H1 (cell line): ENCODE measurements at regions not wholly inside any gene's neighbourhood (a gene's known extent, or its start where the extent isn't known, plus 50 kb on each side); places are given as distances from the start of the nearest gene placed in this dataset.

Experiments used
- CTCF ChIA-PET: fragments of 300-600 bp; sonication (Branson Sonifier 250); formaldehyde crosslinking; loops from one replicate; lab custom pipeline; 2021; ENCODE audit not compliant: partially characterized antibody; lab: Charles Lee
- POLR2A ChIA-PET: fragments of 300-600 bp; sonication (Branson Sonifier 250); formaldehyde crosslinking; loops from one replicate; lab custom pipeline; 2021; ENCODE audit warnings: inconsistent platforms; ENCODE audit not compliant: partially characterized antibody; lab: Charles Lee
- DNase-seq, 2 experiments: peaks; one replicate each; pipeline versions ENCODE4 v3.0.0 to v3.0.0-alpha.2; 2010 to 2022; ENCODE audit warnings: low spot score in 2 of 2, low read depth in 1 of 2, mixed read lengths in 1 of 2
- FAIRE-seq: peaks from 2 replicates; lab custom pipeline; 2011; peaks lifted over from hg19 to GRCh38; lab: Jason Lieb, UNC
- H2AFZ ChIP-seq: 2 replicates; pipeline ENCODE4 v1.8.1; 2012; ENCODE audit warnings: low read length, inconsistent platforms
- H2AK5ac ChIP-seq: 2 replicates; pipeline ENCODE4 v1.6.1; 2013; ENCODE audit warnings: low read depth, low read length
- H2BK120ac ChIP-seq: replicated peaks from 2 replicates; pipeline ENCODE3; 2013; ENCODE audit warnings: low read depth, low read length, inconsistent platforms
- H2BK12ac ChIP-seq: 2 replicates; pipeline ENCODE4 v1.6.1; 2013; ENCODE audit warnings: low read depth, low read length
- H2BK15ac ChIP-seq: 2 replicates; pipeline ENCODE4 v1.6.1; 2013; ENCODE audit warnings: low read length
- H2BK20ac ChIP-seq: 2 replicates; pipeline ENCODE4 v1.6.1; 2013; ENCODE audit warnings: low read length
- H2BK5ac ChIP-seq: 2 replicates; pipeline ENCODE4 v1.6.1; 2013; ENCODE audit warnings: low read depth, low read length
- H3K14ac ChIP-seq: 2 replicates; pipeline ENCODE4 v1.6.1; 2013; ENCODE audit warnings: inconsistent platforms; ENCODE audit not compliant: insufficient read length
- H3K18ac ChIP-seq: 2 replicates; pipeline ENCODE4 v1.6.1; 2013; ENCODE audit warnings: low read length; ENCODE audit errors: extremely low read depth
- H3K23ac ChIP-seq: 2 replicates; pipeline ENCODE4 v1.6.1; 2013; ENCODE audit warnings: inconsistent platforms; ENCODE audit not compliant: insufficient read length
- H3K23me2 ChIP-seq: 2 replicates; pipeline ENCODE4 v1.6.1; 2013; ENCODE audit warnings: low read depth, low read length
- H3K27ac ChIP-seq: 2 replicates; pipeline ENCODE4 v1.6.1; 2011; ENCODE audit warnings: low read depth, low read length, inconsistent platforms
- H3K27me3 ChIP-seq, 4 experiments: replicated peaks in 1 of 4; 1 replicate in 1 of 4; 2 replicates in 3 of 4; pipeline versions ENCODE4 v1.6.1 to v1.8.1; 2011 to 2013; ENCODE audit warnings: low read length in 3 of 4, mild to moderate bottlenecking in 3 of 4, inconsistent platforms in 2 of 4, mixed read lengths in 2 of 4, moderate library complexity in 1 of 4; ENCODE audit not compliant: control insufficient read depth in 3 of 4, insufficient read depth in 3 of 4; ENCODE audit errors: extremely low read depth in 1 of 4
- H3K36me3 ChIP-seq, 4 experiments: 2 replicates each; pipeline versions ENCODE4 v1.6.1 to v1.8.1; 2011 to 2013; ENCODE audit warnings: mild to moderate bottlenecking in 4 of 4, low read length in 3 of 4, moderate library complexity in 2 of 4, control low read depth in 1 of 4, inconsistent platforms in 1 of 4; ENCODE audit not compliant: insufficient read depth in 4 of 4, control insufficient read depth in 2 of 4
- H3K4ac ChIP-seq: replicated peaks from 2 replicates; pipeline ENCODE3; 2013; ENCODE audit warnings: low read length, low read depth, mixed read lengths, inconsistent platforms; ENCODE audit not compliant: insufficient read length
- H3K4me1 ChIP-seq, 4 experiments: replicated peaks in 1 of 4; 1 replicate in 1 of 4; 2 replicates in 3 of 4; pipeline versions ENCODE4 v1.6.1 to v1.8.1; 2011 to 2013; ENCODE audit warnings: low read length in 3 of 4, inconsistent platforms in 2 of 4, mixed read lengths in 1 of 4; ENCODE audit not compliant: insufficient read depth in 4 of 4, control insufficient read depth in 3 of 4
- H3K4me2 ChIP-seq, 2 experiments: 2 replicates each; pipeline versions ENCODE4 v1.6.1 to v1.8.1; 2011 to 2013; ENCODE audit warnings: low read depth in 2 of 2, low read length in 2 of 2, control low read depth in 1 of 2, inconsistent platforms in 1 of 2, mild to moderate bottlenecking in 1 of 2; ENCODE audit not compliant: insufficient read depth in 1 of 2
- H3K4me3 ChIP-seq, 4 experiments: fragments of 200-600, 300-600 bp in 1 of 4; sonication (generic), shearing (Covaris generic), sonication (Bioruptor Twin) in 1 of 4; 2 replicates each; pipeline versions ENCODE4 v1.5.1 to v1.8.1; 2011 to 2016; ENCODE audit warnings: low read length in 4 of 4, low read depth in 3 of 4, control low read depth in 2 of 4, inconsistent platforms in 2 of 4, mild to moderate bottlenecking in 2 of 4, mixed read lengths in 1 of 4, moderate library complexity in 1 of 4; ENCODE audit not compliant: insufficient read depth in 2 of 4; ENCODE audit errors: extremely low read depth in 1 of 4
- H3K56ac ChIP-seq: replicated peaks from 2 replicates; pipeline ENCODE3; 2013; ENCODE audit warnings: low read depth, mild to moderate bottlenecking, mixed read lengths, low read length, inconsistent platforms; ENCODE audit not compliant: insufficient read length
- H3K79me1 ChIP-seq: 2 replicates; pipeline ENCODE4 v1.6.1; 2013; ENCODE audit warnings: low read depth, low read length, control low read depth
- H3K79me2 ChIP-seq, 2 experiments: 2 replicates each; pipeline versions ENCODE4 v1.6.1 to v1.8.1; 2012 to 2013; ENCODE audit warnings: low read length in 2 of 2, mild to moderate bottlenecking in 2 of 2, inconsistent platforms in 1 of 2; ENCODE audit not compliant: insufficient read depth in 2 of 2, control insufficient read depth in 1 of 2
- H3K9ac ChIP-seq, 4 experiments: replicated peaks in 1 of 4; 1 replicate in 1 of 4; 2 replicates in 3 of 4; pipeline versions ENCODE4 v1.6.1 to v1.8.1; 2011 to 2013; ENCODE audit warnings: low read depth in 3 of 4, low read length in 3 of 4, control low read depth in 2 of 4, mild to moderate bottlenecking in 2 of 4, moderate library complexity in 2 of 4, inconsistent platforms in 1 of 4; ENCODE audit errors: extremely low read depth in 1 of 4
- H3K9me3 ChIP-seq, 2 experiments: 2 replicates each; pipeline versions ENCODE4 v1.6.1 to v1.8.1; 2012 to 2013; ENCODE audit warnings: mild to moderate bottlenecking in 2 of 2, moderate library complexity in 2 of 2, control low read depth in 1 of 2, inconsistent platforms in 1 of 2, low read depth in 1 of 2, low read length in 1 of 2, mixed read lengths in 1 of 2; ENCODE audit not compliant: insufficient read depth in 2 of 2
- H4K20me1 ChIP-seq, 2 experiments: replicated peaks in 1 of 2; 2 replicates each; pipeline versions ENCODE3 to v1.8.1; 2011 to 2013; ENCODE audit warnings: inconsistent platforms in 2 of 2, low read length in 2 of 2, mild to moderate bottlenecking in 1 of 2; ENCODE audit not compliant: insufficient read depth in 2 of 2, control insufficient read depth in 1 of 2
- H4K5ac ChIP-seq: 2 replicates; pipeline ENCODE4 v1.6.1; 2013; ENCODE audit warnings: low read length, low read depth, mixed read lengths, inconsistent platforms; ENCODE audit not compliant: insufficient read length
- H4K8ac ChIP-seq: 2 replicates; pipeline ENCODE4 v1.8.0; 2013; ENCODE audit warnings: mild to moderate bottlenecking, moderate library complexity, low read length, inconsistent platforms; ENCODE audit not compliant: insufficient read depth; ENCODE audit errors: extremely low read depth
- H4K91ac ChIP-seq: replicated peaks from 2 replicates; pipeline ENCODE3; 2013; ENCODE audit warnings: low read length, mixed read lengths, inconsistent platforms; ENCODE audit not compliant: insufficient read length
- BRCA1 ChIP-seq: IDR thresholded peaks from 2 replicates; pipeline ENCODE4 v1.6.1; 2012; ENCODE audit warnings: low read depth, low read length, improper control_type of control experiment
- CBX5 ChIP-seq: fragments of 300-800, 300-1000 bp; sonication (generic); IDR thresholded peaks from 2 replicates; pipeline ENCODE4 v1.7.1; 2016; ENCODE audit warnings: antibody characterized with exemption, low read length, low read depth
- CEBPB ChIP-seq: IDR thresholded peaks from 2 replicates; pipeline ENCODE4 v1.6.1; 2012; ENCODE audit warnings: low read depth, low read length
- HDAC6 ChIP-seq: IDR thresholded peaks from one replicate; pipeline ENCODE4 v1.7.1; 2012; ENCODE audit warnings: low read depth, mild to moderate bottlenecking, inconsistent platforms, low read length, moderate library complexity
- NANOG ChIP-seq: IDR thresholded peaks from 2 replicates; pipeline ENCODE4 v1.6.1; 2011; ENCODE audit warnings: low read length, low read depth, mild to moderate bottlenecking, inconsistent platforms; ENCODE audit not compliant: insufficient read depth, poor library complexity, severe bottlenecking
- PHF8 ChIP-seq: fragments of 200-600 bp; sonication (generic); conservative IDR thresholded peaks from 2 replicates; pipeline ENCODE4 v1.7.1; 2012; ENCODE audit warnings: low read depth, mild to moderate bottlenecking, inconsistent platforms, low read length, moderate library complexity
- RAD21 ChIP-seq, 2 experiments: IDR thresholded peaks in 1 of 2; conservative IDR thresholded peaks in 1 of 2; 2 replicates each; pipeline ENCODE4 v1.6.1; 2011; ENCODE audit warnings: low read depth in 2 of 2, low read length in 2 of 2, improper control_type of control experiment in 1 of 2, inconsistent platforms in 1 of 2, mild to moderate bottlenecking in 1 of 2, moderate library complexity in 1 of 2
- SRF ChIP-seq: IDR thresholded peaks from 2 replicates; pipeline ENCODE4 v1.6.1; 2011; ENCODE audit warnings: mild to moderate bottlenecking, low read depth, low read length, moderate library complexity
- WGBS, 2 experiments: shearing (Covaris generic) in 1 of 2; methylation state at CpG; one replicate each; pipeline versions ENCODE4 v1.1.6 to v1.1.7; 2013 to 2015; ENCODE audit warnings: low lambda C conversion rate in 2 of 2, mixed read lengths in 2 of 2, inconsistent platforms in 1 of 2, low coverage in 1 of 2, missing lambda C conversion rate in 1 of 2; ENCODE audit not compliant: insufficient replicate concordance in 2 of 2, insufficient coverage in 1 of 2, insufficient read length in 1 of 2; ENCODE audit errors: extremely low coverage in 1 of 2, missing lambda C conversion rate in 1 of 2; 5-methylcytosine and 5-hydroxymethylcytosine counted together
- TF ChIP-seq, protein P1 (sequence below), 3 experiments: IDR thresholded peaks; 1 replicate in 2 of 3; 2 replicates in 1 of 3; pipeline versions ENCODE4 v1.5.1 to v1.6.1; 2011; ENCODE audit warnings: low read length in 3 of 3, mild to moderate bottlenecking in 3 of 3, inconsistent platforms in 2 of 3, low read depth in 1 of 3, moderate library complexity in 1 of 3; ENCODE audit not compliant: insufficient read depth in 1 of 3; ENCODE audit errors: control extremely low read depth in 1 of 3

DNA sequence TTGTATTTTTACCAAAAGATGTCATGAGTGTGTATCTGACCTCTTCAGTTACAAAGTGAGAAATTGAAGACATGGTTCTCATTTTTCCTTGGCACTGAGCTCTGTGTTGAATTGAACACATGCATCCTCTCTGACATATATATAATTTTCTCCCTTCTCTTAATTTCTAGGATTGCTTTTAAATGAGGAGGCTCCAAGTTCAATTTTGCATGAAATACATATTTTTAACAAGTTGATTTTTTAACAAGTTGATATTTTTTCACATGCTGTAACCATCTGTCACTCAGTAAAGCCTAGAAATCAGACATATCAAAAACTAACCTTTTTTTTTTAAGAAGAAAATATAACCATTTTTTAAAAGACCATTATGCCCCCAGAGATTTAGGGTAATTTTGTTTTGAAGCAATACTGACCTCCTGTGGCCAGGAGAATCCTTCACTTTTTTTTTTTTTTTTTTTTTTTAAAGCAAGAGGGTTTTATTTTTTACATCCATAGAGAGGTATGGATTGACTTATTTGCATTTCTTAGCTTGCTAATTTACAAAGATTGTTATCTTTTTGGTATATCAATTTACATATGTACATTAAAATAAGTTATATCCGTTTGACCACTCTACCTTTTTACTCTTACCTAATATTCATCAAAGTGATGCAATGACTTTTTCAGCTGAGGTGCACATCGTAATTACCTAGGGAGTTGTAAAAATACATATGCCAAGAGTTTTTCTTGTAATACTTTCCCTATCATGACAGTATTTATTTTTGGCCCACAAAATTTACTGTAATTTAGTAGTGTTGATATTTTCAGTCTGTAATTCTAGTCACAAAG lies 161.8 kb downstream of the SOCS6 start:
- Histone ChIP-seq H3K4me1 (peaks cover 0 to 9% (median 0%) of the 10 kb centered on the region in 4 experiments; a peak in 2 of 7 replicates), H3K56ac (no peak overlapping the region), H3K4me2 (no peak overlapping the region), H3K9ac (no peak overlapping the region), H3K4me3 (no peak overlapping the region), H3K4ac (no peak overlapping the region), H2BK20ac (no peak overlapping the region), H3K23ac (no peak overlapping the region), H2BK12ac (no peak overlapping the region), H4K20me1 (no peaks in the 10 kb centered on the region), H3K79me1 (no peaks in the 10 kb centered on the region), H3K9me3 (no peaks in the 10 kb centered on the region), H3K18ac (no peak overlapping the region), H3K14ac (no peak overlapping the region), H3K23me2 (no peaks in the 10 kb centered on the region), H4K5ac (no peak overlapping the region), H3K27ac (no peak overlapping the region), H4K91ac (no peak overlapping the region), H3K36me3 (no peaks in the 10 kb centered on the region), H2BK5ac (no peak overlapping the region), H4K8ac (no peak overlapping the region), H3K79me2 (no peaks in the 10 kb centered on the region), H2BK120ac (no peak overlapping the region), H2BK15ac (no peak overlapping the region), H2AFZ (peak overlapping the region; percentile 55; the same call in 1 of the 2 replicates), H3K27me3 (no peaks in the 10 kb centered on the region), H2AK5ac (no peak overlapping the region)
- ChIA-PET POLR2A (no interaction called here), CTCF (interaction anchor here (0.6 to 7.8 kb wide), 24 partner anchors 9 to 313 kb away, joined by 3 to 84 read pairs (median 4); no protein-coding TSS in a partner anchor)
- DNase-seq (no peak), FAIRE-seq (no peak)
- 48% methylated on average over 2 of the region's 2 CpGs; no CpG with 5 or more reads in 1 of the 2 experiments for WGBS, 2 experiments
- TF ChIP-seq, protein P1, sequence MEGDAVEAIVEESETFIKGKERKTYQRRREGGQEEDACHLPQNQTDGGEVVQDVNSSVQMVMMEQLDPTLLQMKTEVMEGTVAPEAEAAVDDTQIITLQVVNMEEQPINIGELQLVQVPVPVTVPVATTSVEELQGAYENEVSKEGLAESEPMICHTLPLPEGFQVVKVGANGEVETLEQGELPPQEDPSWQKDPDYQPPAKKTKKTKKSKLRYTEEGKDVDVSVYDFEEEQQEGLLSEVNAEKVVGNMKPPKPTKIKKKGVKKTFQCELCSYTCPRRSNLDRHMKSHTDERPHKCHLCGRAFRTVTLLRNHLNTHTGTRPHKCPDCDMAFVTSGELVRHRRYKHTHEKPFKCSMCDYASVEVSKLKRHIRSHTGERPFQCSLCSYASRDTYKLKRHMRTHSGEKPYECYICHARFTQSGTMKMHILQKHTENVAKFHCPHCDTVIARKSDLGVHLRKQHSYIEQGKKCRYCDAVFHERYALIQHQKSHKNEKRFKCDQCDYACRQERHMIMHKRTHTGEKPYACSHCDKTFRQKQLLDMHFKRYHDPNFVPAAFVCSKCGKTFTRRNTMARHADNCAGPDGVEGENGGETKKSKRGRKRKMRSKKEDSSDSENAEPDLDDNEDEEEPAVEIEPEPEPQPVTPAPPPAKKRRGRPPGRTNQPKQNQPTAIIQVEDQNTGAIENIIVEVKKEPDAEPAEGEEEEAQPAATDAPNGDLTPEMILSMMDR (IDR thresholded peaks at IDR 0.05; ENCODE audit: control extremely low read depth in 1 of 3, insufficient read depth in 1 of 3, low read depth in 1 of 3, low read length in 3 of 3) = peak in 2 of 3 experiments; percentile 13 to 22; a peak in 2 of 4 replicates
- no peak for TF ChIP-seq BRCA1
- no peak for TF ChIP-seq HDAC6
- peak; percentile 67 for TF ChIP-seq CEBPB
- TF ChIP-seq PHF8 = no peak
- TF ChIP-seq SRF = no peak
- TF ChIP-seq RAD21 (IDR thresholded peaks at IDR 0.05 in 1 of 2, conservative IDR thresholded peaks at IDR 0.05 in 1 of 2; ENCODE audit: low read depth in 2 of 2, low read length in 2 of 2) = peak in 1 of 2 experiments; percentile 64; a peak in 3 of 4 replicates
- no peak for TF ChIP-seq CBX5
- no peak for TF ChIP-seq NANOG
